OCI-LY7 (cell line): ENCODE measurements at regions not wholly inside any gene's neighbourhood (a gene's known extent, or its start where the extent isn't known, plus 50 kb on each side); places are given as distances from the start of the nearest gene placed in this dataset.

Source experiments
- BruUV-seq: library from RNA; stranded (reverse); fragments of 400-500 nt; replicated peaks from 2 replicates; lab custom pipeline; 2021; lab: Mats Ljungman, UMichigan
- CTCF ChIA-PET: fragments of 300-600 bp; sonication (Branson Sonifier 250); formaldehyde crosslinking; loops from one replicate; lab custom pipeline; 2022; ENCODE audit warnings: antibody characterized with exemption; ENCODE audit not compliant: unreplicated experiment; lab: Charles Lee
- POLR2A ChIA-PET: fragments of 300-600 bp; sonication (Branson Sonifier 250); formaldehyde crosslinking; loops from one replicate; lab custom pipeline; 2022; ENCODE audit warnings: antibody characterized with exemption; lab: Charles Lee
- DNase-seq: peaks from one replicate; pipeline ENCODE4 v3.0.0-alpha.2; 2015; ENCODE audit warnings: low spot score
- H2AFZ ChIP-seq: fragments of 200-600 bp; sonication (generic), shearing (Covaris generic); 2 replicates; pipeline ENCODE4 v1.6.1; 2014; ENCODE audit warnings: mild to moderate bottlenecking, antibody characterized with exemption, low read length, moderate library complexity
- H3K27ac ChIP-seq: fragments of 200-600 bp; sonication (generic); 2 replicates; pipeline ENCODE4 v1.5.1; 2014; ENCODE audit warnings: mixed run types, low read depth, mild to moderate bottlenecking, moderate library complexity, low read length, inconsistent platforms; ENCODE audit not compliant: poor library complexity, severe bottlenecking
- H3K36me3 ChIP-seq: fragments of 200-600 bp; sonication (generic); 2 replicates; pipeline ENCODE4 v1.6.1; 2014; ENCODE audit warnings: mild to moderate bottlenecking, antibody characterized with exemption, low read length, moderate library complexity, mixed read lengths; ENCODE audit not compliant: insufficient read depth
- H3K4me1 ChIP-seq: fragments of 200-600 bp; sonication (generic); 2 replicates; pipeline ENCODE4 v1.5.1; 2014; ENCODE audit warnings: mild to moderate bottlenecking, low read length; ENCODE audit not compliant: insufficient read depth, poor library complexity, severe bottlenecking
- H3K4me2 ChIP-seq: fragments of 200-600 bp; sonication (generic); 2 replicates; pipeline ENCODE4 v1.6.1; 2014; ENCODE audit warnings: mild to moderate bottlenecking, low read length
- H3K4me3 ChIP-seq: fragments of 200-600 bp; sonication (generic); 2 replicates; pipeline ENCODE4 v1.5.1; 2014; ENCODE audit warnings: mild to moderate bottlenecking, low read depth, low read length; ENCODE audit not compliant: poor library complexity, severe bottlenecking
- H3K79me2 ChIP-seq: fragments of 200-600 bp; sonication (generic); 2 replicates; pipeline ENCODE4 v1.6.1; 2016; ENCODE audit warnings: low read depth, mild to moderate bottlenecking, low read length, moderate library complexity, mixed read lengths; ENCODE audit not compliant: insufficient read depth
- H3K9me2 ChIP-seq: fragments of 200-600 bp; sonication (generic); 2 replicates; pipeline ENCODE4 v1.6.1; 2016; ENCODE audit warnings: mild to moderate bottlenecking, low read length, mixed read lengths; ENCODE audit not compliant: insufficient read depth
- H3K9me3 ChIP-seq: fragments of 200-600 bp; sonication (generic); 2 replicates; pipeline ENCODE4 v1.6.1; 2014; ENCODE audit warnings: mild to moderate bottlenecking, mixed run types, low read length, mixed read lengths
- H4K20me1 ChIP-seq: fragments of 200-600 bp; sonication (generic); 2 replicates; pipeline ENCODE4 v1.6.1; 2014; ENCODE audit warnings: mild to moderate bottlenecking, antibody characterized with exemption, low read length, moderate library complexity, mixed read lengths; ENCODE audit not compliant: insufficient read depth
- EZH2phosphoT487 ChIP-seq: fragments of 200-600 bp; sonication (generic); IDR thresholded peaks from 2 replicates; pipeline ENCODE4 v1.6.1; 2018; ENCODE audit warnings: low read depth, borderline replicate concordance, mild to moderate bottlenecking, mixed run types, antibody characterized with exemption, low read length, moderate library complexity, mixed read lengths
- intact Hi-C: fragments of 100-400 bp; cut with micrococcal nuclease; formaldehyde crosslinking; loops from one replicate; pipeline ENCODE4 v1.10.0; 2022; ENCODE audit not compliant: unreplicated experiment
- TF ChIP-seq, protein P1 (sequence below): fragments of 200-600 bp; sonication (generic); conservative IDR thresholded peaks from 2 replicates; pipeline ENCODE4 v1.5.1; 2014; ENCODE audit warnings: mild to moderate bottlenecking, antibody characterized with exemption, low read length, moderate library complexity, mixed read lengths

DNA sequence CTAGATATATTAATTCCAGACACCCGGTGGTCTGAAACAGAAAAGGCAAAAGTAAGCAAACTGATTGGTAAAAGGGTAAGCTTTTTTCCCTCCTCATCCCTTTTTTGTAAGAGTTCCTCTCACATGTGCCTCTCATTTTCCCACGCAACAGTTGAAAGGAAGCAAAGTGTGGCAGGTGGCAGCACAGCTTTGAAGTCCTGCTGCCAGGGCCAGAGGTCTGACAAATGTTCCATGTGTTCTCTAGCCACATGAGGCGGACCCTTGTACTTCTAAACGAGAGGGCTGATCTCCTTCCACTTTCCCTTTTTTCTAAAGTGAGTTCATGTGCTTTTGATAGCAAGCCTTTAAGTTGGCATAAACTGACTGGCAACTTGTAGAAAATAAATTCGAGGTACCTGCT lies 217.5 kb downstream of the POLR1F start:
- H3K9me3 ChIP-seq: peaks cover 17% of the 10 kb centered on the region; the same call in 1 of the 2 replicates
- no peak overlapping the region for H3K4me2 ChIP-seq
- intact Hi-C loops: no loop called here
- no peaks in the 10 kb centered on the region for H3K9me2 ChIP-seq
- no peak overlapping the region for H3K4me3 ChIP-seq
- ChIA-PET POLR2A (interaction anchor here (1.2 kb wide), 1 partner anchor 105 kb away, joined by 5 read pairs; no protein-coding TSS in a partner anchor), CTCF (no interaction called here)
- BruUV-seq: no TSS peak
- no peak for TF ChIP-seq EZH2phosphoT487
- TF ChIP-seq, protein P1, sequence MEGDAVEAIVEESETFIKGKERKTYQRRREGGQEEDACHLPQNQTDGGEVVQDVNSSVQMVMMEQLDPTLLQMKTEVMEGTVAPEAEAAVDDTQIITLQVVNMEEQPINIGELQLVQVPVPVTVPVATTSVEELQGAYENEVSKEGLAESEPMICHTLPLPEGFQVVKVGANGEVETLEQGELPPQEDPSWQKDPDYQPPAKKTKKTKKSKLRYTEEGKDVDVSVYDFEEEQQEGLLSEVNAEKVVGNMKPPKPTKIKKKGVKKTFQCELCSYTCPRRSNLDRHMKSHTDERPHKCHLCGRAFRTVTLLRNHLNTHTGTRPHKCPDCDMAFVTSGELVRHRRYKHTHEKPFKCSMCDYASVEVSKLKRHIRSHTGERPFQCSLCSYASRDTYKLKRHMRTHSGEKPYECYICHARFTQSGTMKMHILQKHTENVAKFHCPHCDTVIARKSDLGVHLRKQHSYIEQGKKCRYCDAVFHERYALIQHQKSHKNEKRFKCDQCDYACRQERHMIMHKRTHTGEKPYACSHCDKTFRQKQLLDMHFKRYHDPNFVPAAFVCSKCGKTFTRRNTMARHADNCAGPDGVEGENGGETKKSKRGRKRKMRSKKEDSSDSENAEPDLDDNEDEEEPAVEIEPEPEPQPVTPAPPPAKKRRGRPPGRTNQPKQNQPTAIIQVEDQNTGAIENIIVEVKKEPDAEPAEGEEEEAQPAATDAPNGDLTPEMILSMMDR: no peak
- H3K36me3 ChIP-seq: no peaks in the 10 kb centered on the region
- DNase-seq: no peak
- no peaks in the 10 kb centered on the region for H3K79me2 ChIP-seq
- H3K27ac ChIP-seq: no peak overlapping the region
- H2AFZ ChIP-seq: no peak overlapping the region
- H4K20me1 ChIP-seq: no peaks in the 10 kb centered on the region
- H3K4me1 ChIP-seq: no peaks in the 10 kb centered on the region

- Histone ChIP-seq H4K20me1 (no peaks in the 10 kb centered on the region), H3K27ac (no peak overlapping the region), H2AFZ (no peak overlapping the region), H3K4me2 (no peak overlapping the region), H3K79me2 (no peaks in the 10 kb centered on the region), H3K4me1 (no peaks in the 10 kb centered on the region), H3K36me3 (no peaks in the 10 kb centered on the region), H3K9me2 (no peaks in the 10 kb centered on the region), H3K4me3 (no peak overlapping the region), H3K9me3 (0 out of 2 replicates have a peak, but pooled peaks cover 4% of the 10 kb centered on the region)
- BruUV-seq: no TSS peak
- ChIA-PET POLR2A (no interaction called here), CTCF (no interaction called here)
- intact Hi-C loops: no loop called here
- no peak for TF ChIP-seq EZH2phosphoT487
- TF ChIP-seq, protein P1: no peak
- no peak for DNase-seq
These were observed 219.5 kb downstream of the POLR1F start for GRCh38 chr7:19489162-19489820.

GRCh38 chr7:19488056-19488455 lies 220.8 kb downstream of the POLR1F start:
- ChIA-PET CTCF (no interaction called here), POLR2A (no interaction called here)
- no peak overlapping the region for H2AFZ ChIP-seq
- H3K4me2 ChIP-seq: no peak overlapping the region
- no peaks in the 10 kb centered on the region for H3K9me2 ChIP-seq
- intact Hi-C loops: no loop called here
- H4K20me1 ChIP-seq: no peaks in the 10 kb centered on the region
- no peak for TF ChIP-seq EZH2phosphoT487
- TF ChIP-seq, protein P1: no peak
- no peaks in the 10 kb centered on the region for H3K79me2 ChIP-seq
- DNase-seq: no peak
- BruUV-seq: no TSS peak
- H3K9me3 ChIP-seq: no peaks in the 10 kb centered on the region
- no peaks in the 10 kb centered on the region for H3K36me3 ChIP-seq
- H3K4me1 ChIP-seq: no peaks in the 10 kb centered on the region
- no peak overlapping the region for H3K27ac ChIP-seq
- H3K4me3 ChIP-seq: no peak overlapping the region
